Vagina (tissue), 2 donors: ENCODE measurements at regions not wholly inside any gene's neighbourhood (a gene's known extent, or its start where the extent isn't known, plus 50 kb on each side); places are given as distances from the start of the nearest gene placed in this dataset.

ENCODE experiments used
- POLR2A ChIP-seq, 2 donors: fragments of 450-650 bp; IDR thresholded peaks; one replicate each; pipeline ENCODE4 v1.6.1; 2017; ENCODE audit warnings: antibody characterized with exemption in 2 of 2, mild to moderate bottlenecking in 2 of 2, moderate library complexity in 2 of 2
- POLR2AphosphoS5 ChIP-seq, 2 donors: sonication (generic); formaldehyde crosslinking; IDR thresholded peaks; one replicate each; pipeline ENCODE4 v1.9.0; 2017; ENCODE audit warnings: antibody characterized with exemption in 2 of 2, mild to moderate bottlenecking in 2 of 2, low read depth in 1 of 2; ENCODE audit not compliant: insufficient read depth in 1 of 2
- TF ChIP-seq, protein P1 (sequence below), 3 experiments: fragments of 450-650 bp in 2 of 3; fragments of 200-600 bp in 1 of 3; sonication (generic) in 1 of 3; IDR thresholded peaks; one replicate each; pipeline ENCODE4 v1.5.1; 2017 to 2019; ENCODE audit warnings: antibody characterized with exemption in 3 of 3, mild to moderate bottlenecking in 2 of 3, moderate library complexity in 2 of 3

DNA sequence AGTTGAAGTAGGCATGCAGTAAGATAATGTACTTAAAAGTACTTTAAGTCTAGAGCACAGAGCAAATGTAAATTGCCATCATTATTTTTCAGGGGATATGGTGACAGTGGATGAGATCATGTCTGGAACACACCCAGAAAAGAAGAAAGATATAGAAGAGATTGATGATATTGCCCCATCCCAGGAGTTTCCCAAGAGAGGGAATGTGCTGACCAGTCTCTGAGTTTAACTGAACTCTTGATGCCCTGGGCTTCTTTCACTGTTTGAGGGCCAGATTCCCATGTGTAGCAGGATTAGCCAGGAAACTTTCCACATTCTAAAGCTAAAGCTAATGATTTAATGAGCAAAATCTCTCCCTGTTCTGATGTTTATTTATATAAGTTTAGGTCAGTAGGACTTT, 366.8 kb upstream of the UMPS start:
- TF ChIP-seq, protein P1, sequence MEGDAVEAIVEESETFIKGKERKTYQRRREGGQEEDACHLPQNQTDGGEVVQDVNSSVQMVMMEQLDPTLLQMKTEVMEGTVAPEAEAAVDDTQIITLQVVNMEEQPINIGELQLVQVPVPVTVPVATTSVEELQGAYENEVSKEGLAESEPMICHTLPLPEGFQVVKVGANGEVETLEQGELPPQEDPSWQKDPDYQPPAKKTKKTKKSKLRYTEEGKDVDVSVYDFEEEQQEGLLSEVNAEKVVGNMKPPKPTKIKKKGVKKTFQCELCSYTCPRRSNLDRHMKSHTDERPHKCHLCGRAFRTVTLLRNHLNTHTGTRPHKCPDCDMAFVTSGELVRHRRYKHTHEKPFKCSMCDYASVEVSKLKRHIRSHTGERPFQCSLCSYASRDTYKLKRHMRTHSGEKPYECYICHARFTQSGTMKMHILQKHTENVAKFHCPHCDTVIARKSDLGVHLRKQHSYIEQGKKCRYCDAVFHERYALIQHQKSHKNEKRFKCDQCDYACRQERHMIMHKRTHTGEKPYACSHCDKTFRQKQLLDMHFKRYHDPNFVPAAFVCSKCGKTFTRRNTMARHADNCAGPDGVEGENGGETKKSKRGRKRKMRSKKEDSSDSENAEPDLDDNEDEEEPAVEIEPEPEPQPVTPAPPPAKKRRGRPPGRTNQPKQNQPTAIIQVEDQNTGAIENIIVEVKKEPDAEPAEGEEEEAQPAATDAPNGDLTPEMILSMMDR (IDR thresholded peaks at IDR 0.05): no peak
- TF ChIP-seq POLR2AphosphoS5 (IDR thresholded peaks at IDR 0.05; ENCODE audit: insufficient read depth in 1 of 2, low read depth in 1 of 2) (no peak), POLR2A (IDR thresholded peaks at IDR 0.05) (no peak)
